Stimulated activated effector memory CD8-positive, alpha-beta T cell treated with anti-CD3 and anti-CD28 coated beads, Interleukin-12 subunit alpha, Interleukin-12 subunit beta, amount 100 ng/mL, for 72 hours (primary cell): ENCODE measurements at regions not wholly inside any gene's neighbourhood (a gene's known extent, or its start where the extent isn't known, plus 50 kb on each side); places are given as distances from the start of the nearest gene placed in this dataset.
"Not testable (repeated sequence)": the region's sequence is repeated elsewhere in the genome, so short reads cannot be mapped to it uniquely, and the experiment has no call there.

ENCODE experiments used
- ATAC-seq: fragments of 150-1000 bp; cut with Tn5 transposase; 2 replicates; pipeline ENCODE4 v1.10.0; 2021
- DNase-seq, 2 donors: peaks; one replicate each; pipeline ENCODE4 v3.0.0; 2021 to 2022; ENCODE audit warnings: low spot score in 2 of 2
- H3K27ac Mint-ChIP-seq: one replicate; pipeline ENCODE4 v1.8.0; 2022; ENCODE audit warnings: mild to moderate bottlenecking, mixed read lengths
- H3K36me3 Mint-ChIP-seq: one replicate; pipeline ENCODE4 v1.8.0; 2022; ENCODE audit warnings: mild to moderate bottlenecking, mixed read lengths
- H3K4me1 Mint-ChIP-seq: one replicate; pipeline ENCODE4 v1.8.0; 2022; ENCODE audit warnings: mixed read lengths
- H3K4me3 Mint-ChIP-seq: one replicate; pipeline ENCODE4 v1.8.0; 2022; ENCODE audit warnings: mild to moderate bottlenecking, mixed read lengths
- H3K9me3 Mint-ChIP-seq: one replicate; pipeline ENCODE4 v1.8.0; 2022; ENCODE audit warnings: mixed read lengths

- Mint-ChIP-seq H3K4me3 (no peak overlapping the region), H3K36me3 (no peaks in the 10 kb centered on the region), H3K27ac (no peak overlapping the region), H3K4me1 (no peaks in the 10 kb centered on the region), H3K9me3 (no peaks in the 10 kb centered on the region)
- DNase-seq, result no peak
- ATAC-seq, result no peak
Measured at GRCh38 chrX:16307950-16308349, 140.7 kb downstream of the MAGEB17 start.

GRCh38 chrX:16308773-16309172 is 141.5 kb downstream of the MAGEB17 start:
- no peak for ATAC-seq
- Mint-ChIP-seq H3K36me3 (no peaks in the 10 kb centered on the region), H3K9me3 (no peaks in the 10 kb centered on the region), H3K27ac (no peak overlapping the region), H3K4me1 (no peaks in the 10 kb centered on the region), H3K4me3 (no peak overlapping the region)
- DNase-seq, result no peak

GRCh38 chrX:16310326-16310725 is 143.0 kb downstream of the MAGEB17 start:
- ATAC-seq (no peak), DNase-seq (no peak)
- Mint-ChIP-seq H3K4me3 (no peak overlapping the region), H3K4me1 (no peaks in the 10 kb centered on the region), H3K9me3 (no peaks in the 10 kb centered on the region), H3K36me3 (no peaks in the 10 kb centered on the region), H3K27ac (no peak overlapping the region)

- H3K27ac Mint-ChIP-seq, result no peak overlapping the region
Measured at GRCh38 chrX:16311671-16312070, 144.4 kb downstream of the MAGEB17 start.

GRCh38 chrX:16312761-16313623 is 145.7 kb downstream of the MAGEB17 start:
- no peaks in the 10 kb centered on the region for H3K36me3 Mint-ChIP-seq
- no peaks in the 10 kb centered on the region for H3K9me3 Mint-ChIP-seq
- H3K4me3 Mint-ChIP-seq, result no peak overlapping the region
- no peak overlapping the region for H3K27ac Mint-ChIP-seq
- H3K4me1 Mint-ChIP-seq, result no peaks in the 10 kb centered on the region
- DNase-seq (no peak), ATAC-seq (no peak)

More at GRCh38 chrX:16311671-16312070, 144.4 kb downstream of the MAGEB17 start:
- H3K36me3 Mint-ChIP-seq, result no peaks in the 10 kb centered on the region
- ATAC-seq, result no peak
- H3K4me1 Mint-ChIP-seq, result no peaks in the 10 kb centered on the region
- no peak overlapping the region for H3K4me3 Mint-ChIP-seq
- H3K9me3 Mint-ChIP-seq, result no peaks in the 10 kb centered on the region
- DNase-seq, result no peak

- H3K4me1 Mint-ChIP-seq, result no peaks in the 10 kb centered on the region
- H3K9me3 Mint-ChIP-seq, result no peaks in the 10 kb centered on the region
- no peaks in the 10 kb centered on the region for H3K36me3 Mint-ChIP-seq
- DNase-seq (no peak), ATAC-seq (no peak)
- no peak overlapping the region for H3K4me3 Mint-ChIP-seq
- H3K27ac Mint-ChIP-seq, result no peak overlapping the region
Measured at GRCh38 chrX:16316331-16316730, 149.1 kb downstream of the MAGEB17 start.

GRCh38 chrX:16319929-16320328 is 152.6 kb downstream of the MAGEB17 start:
- no peaks in the 10 kb centered on the region for H3K9me3 Mint-ChIP-seq
- H3K36me3 Mint-ChIP-seq, result no peaks in the 10 kb centered on the region
- H3K27ac Mint-ChIP-seq, result no peak overlapping the region
- ATAC-seq (no peak), DNase-seq (no peak)
- no peaks in the 10 kb centered on the region for H3K4me1 Mint-ChIP-seq
- no peak overlapping the region for H3K4me3 Mint-ChIP-seq

GRCh38 chrX:16320765-16321355 is 153.6 kb downstream of the MAGEB17 start:
- Mint-ChIP-seq H3K9me3 (no peaks in the 10 kb centered on the region), H3K4me3 (no peak overlapping the region), H3K4me1 (no peaks in the 10 kb centered on the region), H3K36me3 (no peaks in the 10 kb centered on the region), H3K27ac (no peak overlapping the region)
- DNase-seq, result no peak
- no peak for ATAC-seq

GRCh38 chrX:16333453-16333852 is 166.2 kb downstream of the MAGEB17 start:
- Mint-ChIP-seq H3K9me3 (no peaks in the 10 kb centered on the region), H3K4me1 (no peaks in the 10 kb centered on the region), H3K4me3 (no peak overlapping the region), H3K27ac (no peak overlapping the region), H3K36me3 (no peaks in the 10 kb centered on the region)
- no peak for ATAC-seq
- DNase-seq, result no peak

GRCh38 chrX:16335181-16335580 is 167.9 kb downstream of the MAGEB17 start:
- DNase-seq (no peak), ATAC-seq (no peak)
- Mint-ChIP-seq H3K4me3 (no peak overlapping the region), H3K9me3 (no peaks in the 10 kb centered on the region), H3K36me3 (no peaks in the 10 kb centered on the region), H3K27ac (no peak overlapping the region), H3K4me1 (no peaks in the 10 kb centered on the region)

- ATAC-seq (no peak), DNase-seq (no peak)
- Mint-ChIP-seq H3K4me3 (no peak overlapping the region), H3K9me3 (no peaks in the 10 kb centered on the region), H3K36me3 (no peaks in the 10 kb centered on the region), H3K4me1 (no peaks in the 10 kb centered on the region), H3K27ac (no peak overlapping the region)
Measured at GRCh38 chrX:16347968-16348670, 180.8 kb downstream of the MAGEB17 start.

GRCh38 chrX:16357902-16358301 is 190.6 kb downstream of the MAGEB17 start:
- Mint-ChIP-seq H3K4me3 (no peak overlapping the region), H3K4me1 (no peaks in the 10 kb centered on the region), H3K27ac (no peak overlapping the region), H3K9me3 (no peaks in the 10 kb centered on the region), H3K36me3 (no peaks in the 10 kb centered on the region)
- ATAC-seq (no peak), DNase-seq (no peak)

- not testable (repeated sequence) for ATAC-seq, H3K36me3 Mint-ChIP-seq
Measured at GRCh38 chrX:16360056-16360455, 192.8 kb downstream of the MAGEB17 start.

GRCh38 chrX:16368696-16369095 is 201.4 kb downstream of the MAGEB17 start:
- no peak for ATAC-seq
- Mint-ChIP-seq H3K4me1 (no peaks in the 10 kb centered on the region), H3K9me3 (no peaks in the 10 kb centered on the region), H3K27ac (no peak overlapping the region), H3K4me3 (no peak overlapping the region), H3K36me3 (no peaks in the 10 kb centered on the region)
- no peak for DNase-seq

More at GRCh38 chrX:16360056-16360455, 192.8 kb downstream of the MAGEB17 start:
- H3K4me3 Mint-ChIP-seq, H3K4me1 Mint-ChIP-seq, H3K27ac Mint-ChIP-seq, DNase-seq, H3K9me3 Mint-ChIP-seq: not testable (repeated sequence)

GRCh38 chrX:16376056-16376455 is 208.8 kb downstream of the MAGEB17 start:
- no peak overlapping the region for H3K4me3 Mint-ChIP-seq
- DNase-seq (no peak), ATAC-seq (no peak)
- no peaks in the 10 kb centered on the region for H3K4me1 Mint-ChIP-seq
- H3K27ac Mint-ChIP-seq, result no peak overlapping the region
- no peaks in the 10 kb centered on the region for H3K9me3 Mint-ChIP-seq
- no peaks in the 10 kb centered on the region for H3K36me3 Mint-ChIP-seq

- Mint-ChIP-seq H3K27ac (no peak overlapping the region), H3K4me1 (no peaks in the 10 kb centered on the region), H3K36me3 (no peaks in the 10 kb centered on the region), H3K9me3 (no peaks in the 10 kb centered on the region), H3K4me3 (no peak overlapping the region)
- no peak for ATAC-seq
- DNase-seq, result no peak
Measured at GRCh38 chrX:16386126-16386525, 218.8 kb downstream of the MAGEB17 start.
